ENCODE measurements at regions not wholly inside any gene's neighbourhood (a gene's known extent, or its start where the extent isn't known, plus 50 kb on each side); places are given as distances from the start of the nearest gene placed in this dataset.

GRCh38 chr6:95142101-95142500, 435.2 kb upstream of the MANEA start:
- TF ChIP-seq, protein P1, sequence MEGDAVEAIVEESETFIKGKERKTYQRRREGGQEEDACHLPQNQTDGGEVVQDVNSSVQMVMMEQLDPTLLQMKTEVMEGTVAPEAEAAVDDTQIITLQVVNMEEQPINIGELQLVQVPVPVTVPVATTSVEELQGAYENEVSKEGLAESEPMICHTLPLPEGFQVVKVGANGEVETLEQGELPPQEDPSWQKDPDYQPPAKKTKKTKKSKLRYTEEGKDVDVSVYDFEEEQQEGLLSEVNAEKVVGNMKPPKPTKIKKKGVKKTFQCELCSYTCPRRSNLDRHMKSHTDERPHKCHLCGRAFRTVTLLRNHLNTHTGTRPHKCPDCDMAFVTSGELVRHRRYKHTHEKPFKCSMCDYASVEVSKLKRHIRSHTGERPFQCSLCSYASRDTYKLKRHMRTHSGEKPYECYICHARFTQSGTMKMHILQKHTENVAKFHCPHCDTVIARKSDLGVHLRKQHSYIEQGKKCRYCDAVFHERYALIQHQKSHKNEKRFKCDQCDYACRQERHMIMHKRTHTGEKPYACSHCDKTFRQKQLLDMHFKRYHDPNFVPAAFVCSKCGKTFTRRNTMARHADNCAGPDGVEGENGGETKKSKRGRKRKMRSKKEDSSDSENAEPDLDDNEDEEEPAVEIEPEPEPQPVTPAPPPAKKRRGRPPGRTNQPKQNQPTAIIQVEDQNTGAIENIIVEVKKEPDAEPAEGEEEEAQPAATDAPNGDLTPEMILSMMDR (IDR thresholded peaks at IDR 0.05) = no peak
- TF ChIP-seq POLR2A (IDR thresholded peaks at IDR 0.05) = no peak

Measured in ovary (tissue), 3 donors.